ENCODE measurements at regions not wholly inside any gene's neighbourhood (a gene's known extent, or its start where the extent isn't known, plus 50 kb on each side); places are given as distances from the start of the nearest gene placed in this dataset.

- Histone ChIP-seq H3K36me3 (ENCODE audit: control insufficient read depth, insufficient read depth, low read length) (no peaks in the 10 kb centered on the region), H3K9ac (no peak overlapping the region), H3K4me2 (ENCODE audit: low read length) (no peak overlapping the region), H3K9me3 (ENCODE audit: control insufficient read depth, low read length) (no peaks in the 10 kb centered on the region), H3K27ac (no peak overlapping the region), H3K27me3 (ENCODE audit: control insufficient read depth, insufficient read depth, low read length) (no peaks in the 10 kb centered on the region), H3K4me1 (peaks cover 3% of the 10 kb centered on the region), H3K79me2 (no peaks in the 10 kb centered on the region), H2AFZ (no peak overlapping the region), H3K4me3 (ENCODE audit: low read depth, low read length) (no peak overlapping the region)
- TF ChIP-seq CTCF (IDR thresholded peaks at IDR 0.05), result no peak
These were observed 119.6 kb upstream of the TAF11L2 start for GRCh38 chr5:17378346-17378997.

- Histone ChIP-seq H3K4me2 (ENCODE audit: low read length) (no peak overlapping the region), H2AFZ (no peak overlapping the region), H3K36me3 (ENCODE audit: control insufficient read depth, insufficient read depth, low read length) (no peaks in the 10 kb centered on the region), H3K4me3 (ENCODE audit: low read depth, low read length) (no peak overlapping the region), H3K27me3 (ENCODE audit: control insufficient read depth, insufficient read depth, low read length) (no peaks in the 10 kb centered on the region), H3K4me1 (peaks cover 3% of the 10 kb centered on the region), H3K9ac (peak overlapping the region; percentile 11), H3K79me2 (no peaks in the 10 kb centered on the region), H3K9me3 (ENCODE audit: control insufficient read depth, low read length) (no peaks in the 10 kb centered on the region), H3K27ac (no peak overlapping the region)
- no peak for TF ChIP-seq CTCF (IDR thresholded peaks at IDR 0.05)
These were observed 118.7 kb upstream of the TAF11L2 start for GRCh38 chr5:17379100-17379951.

GRCh38 chr5:17381932-17382331 is 116.1 kb upstream of the TAF11L2 start:
- TF ChIP-seq CTCF (IDR thresholded peaks at IDR 0.05), result no peak
- Histone ChIP-seq H3K36me3 (ENCODE audit: control insufficient read depth, insufficient read depth, low read length) (no peaks in the 10 kb centered on the region), H3K27me3 (ENCODE audit: control insufficient read depth, insufficient read depth, low read length) (no peaks in the 10 kb centered on the region), H3K4me1 (no peaks in the 10 kb centered on the region), H3K79me2 (no peaks in the 10 kb centered on the region), H3K9ac (no peak overlapping the region), H3K9me3 (ENCODE audit: control insufficient read depth, low read length) (no peaks in the 10 kb centered on the region), H3K4me3 (ENCODE audit: low read depth, low read length) (no peak overlapping the region), H3K4me2 (ENCODE audit: low read length) (no peak overlapping the region), H3K27ac (no peak overlapping the region), H2AFZ (no peak overlapping the region)

GRCh38 chr5:17383526-17383925 is 114.5 kb upstream of the TAF11L2 start:
- no peak overlapping the region for H3K27ac ChIP-seq
- TF ChIP-seq CTCF (IDR thresholded peaks at IDR 0.05), result no peak
- no peaks in the 10 kb centered on the region for H3K27me3 ChIP-seq (ENCODE audit: control insufficient read depth, insufficient read depth, low read length)
- no peaks in the 10 kb centered on the region for H3K4me1 ChIP-seq
- H2AFZ ChIP-seq, result no peak overlapping the region
- H3K4me3 ChIP-seq (ENCODE audit: low read depth, low read length), result no peak overlapping the region
- H3K9ac ChIP-seq, result no peak overlapping the region
- no peak overlapping the region for H3K4me2 ChIP-seq (ENCODE audit: low read length)
- no peaks in the 10 kb centered on the region for H3K79me2 ChIP-seq
- no peaks in the 10 kb centered on the region for H3K9me3 ChIP-seq (ENCODE audit: control insufficient read depth, low read length)
- H3K36me3 ChIP-seq (ENCODE audit: control insufficient read depth, insufficient read depth, low read length), result no peaks in the 10 kb centered on the region
